ENCODE measurements at regions not wholly inside any gene's neighbourhood (a gene's known extent, or its start where the extent isn't known, plus 50 kb on each side); places are given as distances from the start of the nearest gene placed in this dataset.

DNA sequence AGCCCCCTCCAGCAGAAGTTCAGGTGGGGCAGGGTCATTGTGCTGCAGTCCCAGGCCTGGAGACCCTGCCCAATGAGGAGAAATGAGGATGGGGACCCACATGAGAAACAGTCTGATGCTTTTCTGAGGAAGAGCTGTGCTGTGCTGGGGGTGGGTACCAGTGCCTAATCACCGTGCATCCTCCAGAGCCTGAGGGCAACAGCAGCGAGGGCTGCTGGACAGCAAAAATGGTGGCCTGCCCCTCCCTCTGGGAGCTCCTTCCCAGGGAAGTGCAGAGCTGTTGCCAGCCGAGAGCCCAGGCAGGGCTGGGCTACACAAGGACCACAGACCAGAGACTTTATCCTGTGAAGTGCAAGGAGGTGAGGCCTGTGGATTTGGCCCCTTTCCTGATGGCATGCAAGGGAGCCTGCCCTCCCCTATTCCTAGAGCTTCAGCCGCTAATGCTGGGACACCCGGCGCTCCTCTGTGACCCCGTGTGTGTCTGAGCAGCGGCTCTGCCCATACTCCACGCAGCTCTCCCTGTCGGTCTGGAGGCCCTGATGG, 134.8 kb downstream of the DSEL start:
- no peak for DNase-seq (ENCODE audit: low read depth in 1 of 2, low spot score in 1 of 2)

DNA sequence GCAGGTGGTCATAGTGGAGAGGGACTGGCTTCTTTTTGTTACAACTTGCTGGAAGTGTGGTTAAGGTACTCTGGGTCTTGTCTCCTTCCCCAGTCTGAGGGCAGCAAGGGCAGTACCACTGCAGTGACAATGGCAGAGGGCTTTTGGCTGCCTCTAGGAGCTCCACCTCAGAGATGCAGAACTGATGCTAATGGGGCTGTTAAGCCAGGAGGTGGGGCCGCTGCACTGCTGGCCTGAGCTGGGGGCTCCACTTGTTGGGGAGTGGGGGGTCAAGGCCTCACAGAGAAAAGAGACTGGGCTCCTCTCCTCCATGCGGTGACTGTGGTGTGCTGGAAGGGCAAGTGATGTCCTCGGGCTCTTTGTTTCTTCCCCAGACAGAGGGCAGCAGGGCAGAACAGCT, 135.7 kb downstream of the DSEL start:
- no peak for DNase-seq (ENCODE audit: low read depth in 1 of 2, low spot score in 1 of 2)

DNA sequence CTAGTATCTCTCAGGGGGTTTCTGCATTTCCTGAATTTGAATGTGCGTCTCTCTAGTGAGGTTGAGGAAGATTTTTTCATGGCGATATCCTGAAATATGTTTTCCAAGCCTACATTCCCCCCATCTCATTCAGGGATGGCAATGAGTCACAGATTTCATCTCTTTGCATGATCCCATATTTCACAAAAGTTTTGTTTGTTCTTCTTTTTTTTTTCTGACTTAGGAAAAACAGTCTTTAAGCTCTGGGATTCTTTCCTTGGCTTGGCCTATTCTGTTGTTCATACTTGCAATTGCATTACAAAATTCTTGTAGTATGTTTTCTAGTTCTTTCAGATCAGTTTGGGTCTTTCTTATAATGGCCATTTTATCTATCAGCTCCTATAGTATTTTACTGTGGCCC, 136.5 kb downstream of the DSEL start:
- no peak for DNase-seq (ENCODE audit: low read depth in 1 of 2, low spot score in 1 of 2)

DNA sequence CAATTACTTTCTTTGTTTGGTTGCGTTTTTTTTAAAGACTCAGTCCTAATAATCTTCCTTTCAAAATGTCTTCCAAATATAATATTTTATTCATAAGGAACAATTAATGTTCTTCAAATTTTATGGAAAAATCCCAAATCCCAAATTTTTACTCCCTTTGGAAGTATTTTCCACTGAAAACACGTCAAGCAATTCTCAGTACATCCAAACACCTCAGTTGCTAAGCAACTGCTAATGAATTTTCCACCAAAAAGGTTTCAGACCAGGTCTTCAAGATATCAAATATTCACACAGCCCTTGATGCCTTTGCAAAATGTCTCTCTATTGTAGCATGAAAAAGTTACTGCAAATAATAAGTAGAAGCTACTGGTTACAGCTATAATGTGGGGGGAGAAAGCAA, 140.1 kb downstream of the DSEL start:
- no peak for DNase-seq (ENCODE audit: low read depth in 1 of 2, low spot score in 1 of 2)

DNA sequence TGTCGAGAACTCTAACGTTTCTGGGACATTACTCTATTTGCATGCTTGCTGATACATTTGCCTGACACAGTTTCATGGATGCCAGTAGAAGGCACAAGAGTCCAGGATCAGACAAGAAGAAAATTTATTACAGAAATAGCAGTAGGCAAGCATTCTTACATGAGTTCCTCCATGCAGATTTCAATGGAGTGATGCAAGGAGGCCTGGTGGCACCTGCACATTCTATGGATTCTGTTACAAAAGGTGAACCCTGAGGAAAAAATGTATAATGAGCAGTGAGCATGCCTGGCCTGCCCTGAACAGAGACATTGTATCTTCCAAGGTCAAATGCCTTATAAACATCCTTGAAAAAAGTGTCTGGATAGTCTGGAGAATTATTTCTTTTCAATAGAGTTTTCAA, 142.9 kb downstream of the DSEL start:
- no peak for DNase-seq (ENCODE audit: low read depth in 1 of 2, low spot score in 1 of 2)

DNA sequence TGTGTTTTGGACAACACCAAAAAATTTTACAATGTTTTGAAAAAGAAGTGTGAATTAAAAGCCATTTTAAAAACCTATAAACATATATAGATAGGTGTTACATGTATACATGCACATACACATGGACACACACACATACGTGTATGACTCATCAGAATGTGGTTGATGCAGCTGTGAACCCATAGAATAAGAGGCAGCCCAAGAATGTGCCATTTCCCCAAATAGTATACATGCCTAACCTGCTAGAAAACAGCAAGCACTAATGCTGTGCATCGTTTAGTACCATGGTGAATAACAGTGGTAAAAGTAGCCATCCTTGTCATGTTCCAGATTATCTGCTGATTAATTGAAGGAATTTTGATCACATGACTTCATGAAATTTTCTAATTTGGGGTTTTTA, 149.0 kb downstream of the DSEL start:
- DNase-seq (ENCODE audit: low read depth in 1 of 2, low spot score in 1 of 2): no peak

DNA sequence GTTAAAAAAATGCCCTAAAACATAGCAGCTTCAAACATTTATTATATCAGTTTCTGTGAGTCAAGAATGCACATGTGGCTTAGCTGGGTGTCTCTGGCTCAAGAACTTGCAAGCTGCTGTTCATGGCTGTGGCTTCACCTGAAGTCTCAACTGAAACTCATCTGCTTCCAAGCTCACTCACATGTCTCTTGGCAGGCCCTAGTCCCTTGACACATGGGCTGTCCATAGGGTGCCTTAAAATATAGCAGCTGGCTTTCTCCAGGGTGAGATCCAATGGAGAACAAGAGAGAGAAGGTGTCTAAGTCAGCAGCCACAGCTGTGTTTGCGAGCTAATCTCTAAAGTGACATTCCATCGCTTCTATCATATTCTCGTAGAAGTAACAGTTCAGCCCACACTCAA, 152.8 kb downstream of the DSEL start:
- DNase-seq (ENCODE audit: low read depth in 1 of 2, low spot score in 1 of 2): no peak

DNA sequence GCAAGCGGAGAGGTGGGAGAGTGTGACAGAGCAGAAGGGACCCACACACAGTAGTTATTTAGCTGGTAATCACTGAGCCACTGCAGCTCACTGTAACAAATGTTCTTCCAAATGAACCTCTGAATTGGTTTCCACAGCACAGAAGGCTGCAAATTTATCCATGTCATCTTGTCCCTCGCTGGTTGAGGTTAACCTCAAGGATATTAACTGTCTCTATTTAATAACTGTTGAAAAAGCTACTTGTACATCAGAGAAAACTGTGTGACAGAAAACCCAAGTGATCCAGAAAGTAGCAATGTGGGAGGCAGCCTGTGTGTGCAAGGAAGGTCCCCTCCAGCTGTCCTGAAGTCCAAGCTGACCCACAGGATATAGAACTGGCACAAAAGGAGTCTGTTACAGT, 153.6 kb downstream of the DSEL start:
- DNase-seq (ENCODE audit: low read depth in 1 of 2, low spot score in 1 of 2): no peak

DNA sequence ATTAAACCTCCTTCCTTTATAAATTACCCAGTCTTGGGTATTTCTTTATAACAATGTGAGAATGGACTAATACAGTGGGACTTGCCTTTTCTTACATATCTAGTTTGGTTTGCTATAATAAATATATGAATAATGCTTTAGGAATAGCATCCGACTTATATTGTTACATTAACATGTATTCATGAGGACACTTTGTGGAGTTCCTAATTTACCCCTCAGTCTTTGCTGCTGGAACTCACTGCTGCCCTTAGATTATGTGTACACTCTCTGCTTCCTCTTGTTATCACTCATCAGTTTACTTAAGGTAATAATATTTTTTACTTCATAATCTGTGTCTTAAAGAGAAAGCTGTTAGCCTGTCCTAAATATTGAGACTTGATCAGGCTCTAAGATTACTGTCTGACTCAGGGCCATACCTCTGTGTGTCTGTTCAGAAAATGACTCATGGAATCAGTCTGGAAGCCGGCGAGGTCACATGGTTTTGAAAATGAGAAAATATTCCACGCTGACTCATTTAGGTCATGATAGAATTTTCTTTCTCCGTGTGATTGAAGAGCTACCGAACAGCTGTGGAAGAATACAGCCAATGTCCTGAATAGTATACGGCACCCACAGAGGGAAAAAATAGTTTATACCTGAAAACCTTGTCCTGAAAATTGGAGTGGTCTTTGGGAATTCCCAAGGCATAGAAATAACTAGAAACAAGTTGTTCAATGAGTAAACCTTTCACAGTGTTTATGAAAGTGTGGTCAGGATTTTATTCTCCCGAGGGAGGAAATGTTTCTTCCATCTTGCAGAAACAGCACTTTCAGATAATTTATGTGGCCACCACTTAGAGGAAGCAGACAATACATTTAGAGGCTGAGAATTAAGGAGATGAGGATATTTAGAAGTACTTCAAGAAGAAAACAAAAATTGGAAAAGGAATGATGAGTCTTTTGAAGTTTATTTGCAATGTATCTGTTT, 156.4 kb downstream of the DSEL start:
- DNase-seq (ENCODE audit: low read depth in 1 of 2, low spot score in 1 of 2): peak in 1 of 2 donors; percentile 5

DNA sequence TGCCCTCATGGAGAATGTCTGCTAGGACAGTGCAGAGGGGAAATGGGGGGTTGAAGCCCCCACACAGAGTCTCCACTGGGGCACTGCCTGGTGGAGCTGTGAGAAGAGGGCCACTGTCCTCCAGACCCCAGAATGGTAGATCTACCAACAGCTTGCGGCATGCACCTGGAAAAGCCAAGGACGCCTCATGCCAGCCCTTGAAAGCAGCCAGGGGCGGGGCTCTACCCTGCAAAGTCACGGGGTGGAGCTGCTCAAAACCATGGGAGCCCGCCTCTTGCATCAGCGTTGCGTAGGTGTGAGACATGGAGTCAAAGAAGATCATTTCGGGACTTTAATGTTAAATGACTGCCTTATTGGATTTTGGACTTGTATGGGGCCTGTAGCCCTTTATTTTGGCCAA, 157.6 kb downstream of the DSEL start:
- DNase-seq (ENCODE audit: low read depth in 1 of 2, low spot score in 1 of 2): no peak

DNA sequence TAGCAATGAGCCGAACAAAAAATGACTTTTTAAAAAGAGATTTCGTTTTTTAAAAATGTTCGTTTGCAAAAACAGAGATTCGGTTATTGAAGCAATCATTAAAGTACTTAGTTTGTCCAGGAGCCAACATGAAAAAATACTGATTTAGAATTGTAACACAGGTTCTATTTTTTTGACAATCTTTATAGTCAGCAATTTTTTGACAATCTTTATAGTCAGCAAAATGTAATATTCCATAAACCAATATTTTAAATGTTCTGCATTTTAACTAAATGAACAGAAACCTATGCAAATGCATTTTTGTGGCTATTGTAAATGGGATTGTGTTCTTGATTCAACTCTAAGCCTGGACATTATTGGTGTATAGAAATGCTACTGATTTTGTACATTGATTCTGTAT, 161.8 kb downstream of the DSEL start:
- no peak for DNase-seq (ENCODE audit: low read depth in 1 of 2, low spot score in 1 of 2)

DNA sequence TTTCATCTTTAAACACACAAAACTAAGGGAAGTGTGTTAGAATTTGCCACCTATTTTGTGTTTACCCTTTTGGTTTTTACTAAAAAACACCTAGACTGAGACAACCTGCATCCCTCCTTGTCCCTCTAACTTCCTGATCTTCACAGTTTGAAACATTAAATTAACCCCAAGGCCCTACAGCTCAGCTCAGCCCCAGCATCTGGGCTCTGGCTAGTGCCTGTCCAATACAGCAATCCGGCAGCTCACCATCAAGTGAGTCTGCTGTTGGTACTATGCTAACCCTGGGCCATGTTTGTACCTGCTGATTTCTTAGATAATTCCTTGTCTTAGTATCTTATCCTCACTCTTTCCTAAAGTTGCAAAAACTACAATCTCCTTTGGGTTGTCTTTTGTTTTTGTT, 162.4 kb downstream of the DSEL start:
- DNase-seq (ENCODE audit: low read depth in 1 of 2, low spot score in 1 of 2): no peak

DNA sequence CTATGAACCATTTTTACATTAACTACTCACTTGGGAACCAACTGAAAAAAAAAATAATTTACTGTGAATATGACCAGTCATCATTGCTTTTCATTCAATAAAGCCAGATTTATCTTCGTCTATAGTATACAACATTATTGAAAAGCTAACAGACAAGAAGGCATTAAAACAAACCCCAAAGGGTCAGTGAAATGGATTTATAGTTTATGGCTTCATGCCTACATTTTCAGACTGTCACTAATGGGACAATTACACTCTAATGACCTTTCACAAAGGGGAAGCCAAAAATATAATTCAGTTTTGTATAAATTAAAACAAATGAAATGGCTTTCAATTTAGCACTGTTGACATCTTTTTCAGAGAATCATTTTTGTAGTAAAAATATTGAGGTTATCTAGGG, 169.1 kb downstream of the DSEL start:
- no peak for DNase-seq (ENCODE audit: low read depth in 1 of 2, low spot score in 1 of 2)

DNA sequence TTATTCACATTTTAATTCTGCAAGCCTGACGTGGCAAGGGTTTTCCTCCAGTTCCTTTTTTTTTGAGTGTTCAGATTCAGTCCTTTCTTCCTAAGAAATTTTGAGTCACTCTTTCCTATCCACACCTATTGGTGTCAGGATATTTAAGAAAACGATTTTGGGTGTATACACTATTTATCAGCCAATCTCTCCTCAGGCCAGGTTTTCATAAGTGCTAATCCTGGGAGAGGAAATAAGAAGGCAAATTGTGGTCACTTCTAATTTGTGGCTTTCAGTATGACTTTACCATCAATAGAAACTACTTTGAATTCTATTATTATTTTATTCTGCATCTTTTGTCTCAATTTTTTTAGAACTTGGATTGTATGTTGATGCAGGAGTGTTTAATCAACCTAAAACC, 174.4 kb downstream of the DSEL start:
- no peak for DNase-seq (ENCODE audit: low read depth in 1 of 2, low spot score in 1 of 2)

DNA sequence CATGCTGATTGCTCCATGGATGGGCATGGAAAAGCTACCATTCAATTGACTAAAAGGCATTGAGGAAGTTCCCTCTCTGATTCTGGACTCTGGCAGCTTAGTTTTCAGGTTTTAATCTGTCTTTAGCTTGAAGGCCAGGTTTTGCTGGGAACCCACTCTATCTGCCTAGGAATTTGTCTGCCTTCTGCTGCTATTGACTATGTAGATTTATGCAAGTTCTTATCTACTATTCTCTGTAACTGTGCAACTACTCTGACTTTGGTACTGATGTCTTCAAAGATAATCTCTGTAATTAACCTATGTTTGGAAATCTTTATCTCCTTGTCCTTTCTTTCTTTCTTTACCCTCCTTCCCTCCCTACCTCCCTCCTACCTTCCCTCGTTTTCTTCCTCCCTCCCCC, 178.8 kb downstream of the DSEL start:
- no peak for DNase-seq (ENCODE audit: low read depth in 1 of 2, low spot score in 1 of 2)

DNA sequence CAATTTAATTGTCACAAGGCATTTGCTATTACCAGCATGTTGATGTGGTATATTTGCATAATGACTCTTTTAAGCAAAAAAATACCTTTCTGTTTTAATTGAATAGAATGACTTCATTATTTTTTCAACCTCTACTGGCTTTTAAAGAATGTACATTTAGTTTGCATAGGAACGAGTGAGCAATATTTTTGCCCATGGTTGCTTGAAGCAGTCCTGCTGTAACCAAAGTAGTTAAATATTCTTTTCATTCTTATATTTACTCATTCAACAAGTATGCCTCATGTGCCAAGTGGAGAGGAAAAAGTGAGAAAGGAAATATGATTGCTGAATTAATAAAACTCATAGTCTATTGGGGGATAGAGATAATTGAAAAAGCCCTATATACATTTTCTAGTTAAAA, 184.7 kb downstream of the DSEL start:
- no peak for DNase-seq (ENCODE audit: low read depth in 1 of 2, low spot score in 1 of 2)

DNA sequence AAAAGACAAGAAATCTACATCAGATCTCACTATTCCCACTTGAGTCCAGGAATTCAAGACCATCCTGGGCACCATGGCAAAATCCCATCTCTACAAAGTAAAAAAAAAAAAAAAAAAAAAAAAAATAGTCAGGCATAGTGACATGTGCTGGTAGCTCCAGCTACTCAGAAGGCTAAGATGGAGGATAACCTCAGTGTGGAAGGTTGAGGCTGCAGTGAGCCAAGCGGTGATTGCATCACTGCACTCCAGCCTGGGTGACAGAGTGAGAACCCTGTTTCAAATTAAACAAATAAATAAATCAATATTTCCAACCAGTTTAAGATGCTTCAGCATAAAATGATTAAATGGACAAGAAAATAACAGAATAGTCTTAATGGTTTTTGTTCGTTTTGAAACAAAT, 197.4 kb downstream of the DSEL start:
- no peak for DNase-seq (ENCODE audit: low read depth in 1 of 2, low spot score in 1 of 2)

DNA sequence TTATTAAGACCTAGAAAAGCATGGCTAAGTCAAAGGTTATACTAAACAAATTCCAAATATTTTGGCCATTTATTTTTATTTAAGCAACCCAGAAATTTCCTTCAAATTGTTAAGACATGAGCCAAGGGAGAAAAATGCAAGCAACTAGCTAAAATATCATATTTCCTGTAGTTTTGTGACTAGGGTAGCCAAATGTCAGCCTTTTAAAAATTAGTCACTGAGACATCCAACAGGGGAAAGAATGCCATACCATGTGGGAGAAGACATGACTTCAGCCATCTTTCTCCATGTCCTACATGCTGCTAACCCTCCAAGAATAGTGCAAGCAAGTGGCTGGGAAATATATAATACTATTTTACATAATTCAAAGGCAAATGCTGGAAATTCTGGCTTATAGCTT, 197.9 kb downstream of the DSEL start:
- no peak for DNase-seq (ENCODE audit: low read depth in 1 of 2, low spot score in 1 of 2)

DNA sequence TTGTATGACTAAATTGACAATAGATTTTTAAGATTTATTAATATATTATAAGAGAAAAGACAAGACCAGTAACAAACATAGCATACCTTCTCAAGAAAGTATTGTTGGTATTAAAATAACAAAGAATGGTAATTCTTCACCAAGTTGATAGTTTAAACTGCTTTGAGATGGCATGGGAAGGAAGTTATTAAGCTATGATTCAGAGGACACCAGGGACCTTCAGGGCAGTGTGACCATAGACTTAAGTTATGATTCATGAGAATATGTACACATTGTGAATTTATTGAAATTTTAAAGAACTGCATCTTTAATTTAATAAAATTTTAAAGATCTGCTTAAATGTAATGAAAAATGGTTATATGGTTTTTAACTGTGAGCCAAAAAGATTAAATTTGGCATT, 205.7 kb downstream of the DSEL start:
- DNase-seq (ENCODE audit: low read depth in 1 of 2, low spot score in 1 of 2): no peak

DNA sequence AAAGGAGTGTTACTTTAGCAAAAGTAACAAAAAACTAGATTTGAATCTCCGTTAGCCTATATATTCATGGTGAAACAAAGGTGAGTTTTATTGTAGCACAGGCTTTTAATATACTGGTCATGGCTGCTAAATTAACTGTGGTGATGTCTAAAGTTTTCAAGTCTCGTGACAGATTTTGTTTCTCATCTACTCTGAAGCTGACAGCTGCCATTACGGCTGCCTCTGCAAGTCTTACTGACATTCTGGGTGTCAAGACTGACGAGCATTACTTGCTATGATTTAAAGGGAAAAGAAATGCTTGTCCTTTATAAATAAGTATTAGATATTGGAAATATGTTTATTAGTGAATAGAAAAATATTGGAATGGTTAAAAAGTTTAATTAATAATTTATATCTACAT, 207.7 kb downstream of the DSEL start:
- DNase-seq (ENCODE audit: low read depth in 1 of 2, low spot score in 1 of 2): no peak

DNA sequence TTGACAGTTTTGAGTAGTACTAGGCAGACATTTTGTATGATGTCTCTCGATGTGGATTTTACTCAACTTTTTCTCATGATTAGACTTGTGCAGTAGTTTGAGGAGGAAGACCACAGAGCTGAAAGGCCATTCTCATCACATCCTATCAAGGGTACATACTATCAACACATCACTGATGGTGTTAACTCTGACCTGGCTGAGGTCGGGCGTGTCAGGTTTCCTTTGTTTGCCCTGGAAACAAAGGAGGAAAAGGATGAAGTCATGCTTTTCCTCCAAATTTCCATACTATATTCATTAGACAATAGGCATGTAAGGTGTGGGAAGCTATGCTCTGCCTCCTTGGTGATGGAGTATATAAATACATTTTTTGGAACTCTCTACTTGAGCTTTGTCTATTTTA, 211.1 kb downstream of the DSEL start:
- DNase-seq (ENCODE audit: low read depth in 1 of 2, low spot score in 1 of 2): no peak

DNA sequence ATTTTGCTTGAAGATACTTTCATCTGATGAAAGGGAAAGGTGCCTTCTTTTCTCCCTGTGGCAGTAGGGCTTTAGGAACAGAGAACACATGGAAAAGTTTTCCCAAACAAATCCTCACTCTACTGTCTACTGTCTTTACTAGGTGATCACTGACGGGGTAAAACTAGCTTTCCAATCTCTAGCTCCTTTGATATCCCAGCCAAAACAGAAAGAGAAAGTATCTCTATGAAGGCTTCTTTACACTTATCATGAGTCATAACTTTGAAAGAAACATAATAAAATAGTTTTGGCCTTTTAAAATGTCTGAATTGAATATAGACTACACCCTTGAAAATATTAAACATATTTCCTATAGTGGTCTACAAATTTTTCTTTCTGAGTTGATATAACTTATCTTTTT, 214.5 kb downstream of the DSEL start:
- DNase-seq (ENCODE audit: low read depth in 1 of 2, low spot score in 1 of 2): no peak

DNA sequence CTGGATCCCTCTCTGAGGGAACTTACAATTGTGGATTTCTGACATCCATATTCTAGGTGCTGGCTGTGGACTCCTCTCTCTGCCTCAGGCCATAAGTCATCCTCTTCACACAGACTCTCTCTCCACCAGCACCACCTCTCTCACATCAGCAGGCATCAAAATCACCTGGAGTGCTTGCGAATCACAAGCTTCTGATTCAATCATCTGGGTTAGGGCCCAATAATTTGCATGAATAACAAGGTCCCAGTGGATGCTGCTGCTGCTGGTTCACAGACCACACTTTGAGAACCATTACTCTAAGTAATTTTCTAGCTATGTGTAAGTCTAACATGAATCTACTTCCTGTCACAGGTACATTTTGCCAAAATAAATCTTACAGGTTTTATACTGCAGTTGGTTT, 214.9 kb downstream of the DSEL start:
- DNase-seq (ENCODE audit: low read depth in 1 of 2, low spot score in 1 of 2): no peak

Measured in activated T-helper 1 cell treated with anti-CD3 and anti-CD28 coated beads, Interleukin-2, amount 50 U/mL, for 16 hours (primary cell).